OCI-LY1 (cell line): ENCODE measurements at regions not wholly inside any gene's neighbourhood (a gene's known extent, or its start where the extent isn't known, plus 50 kb on each side); places are given as distances from the start of the nearest gene placed in this dataset.

Experiments used
- H2AFZ ChIP-seq: fragments of 200-600 bp; sonication (generic), shearing (Covaris generic); 2 replicates; pipeline ENCODE4 v1.6.0; 2014; ENCODE audit warnings: antibody characterized with exemption, mild to moderate bottlenecking, low read length
- H3F3A ChIP-seq: fragments of 200-600 bp; sonication (generic), shearing (Covaris generic); 2 replicates; pipeline ENCODE4 v1.6.0; 2014; ENCODE audit warnings: mild to moderate bottlenecking, antibody characterized with exemption, low read length, moderate library complexity; ENCODE audit not compliant: insufficient read depth
- H3K27ac ChIP-seq: fragments of 200-600 bp; sonication (generic); 2 replicates; pipeline ENCODE4 v1.5.1; 2014; ENCODE audit warnings: low read length, mixed run types, mild to moderate bottlenecking, low read depth; ENCODE audit not compliant: poor library complexity, severe bottlenecking
- H3K27me3 ChIP-seq: fragments of 200-600 bp; sonication (generic); 2 replicates; pipeline ENCODE4 v1.6.0; 2014; ENCODE audit warnings: antibody characterized with exemption, mild to moderate bottlenecking, low read length, moderate library complexity; ENCODE audit not compliant: insufficient read depth
- H3K36me3 ChIP-seq: fragments of 200-600 bp; sonication (generic); 2 replicates; pipeline ENCODE4 v1.6.1; 2014; ENCODE audit warnings: mild to moderate bottlenecking, antibody characterized with exemption, low read length, moderate library complexity, mixed read lengths; ENCODE audit not compliant: insufficient read depth
- H3K4me1 ChIP-seq: fragments of 200-600 bp; sonication (generic); 2 replicates; pipeline ENCODE4 v1.5.1; 2014; ENCODE audit warnings: mild to moderate bottlenecking, low read length, moderate library complexity; ENCODE audit not compliant: insufficient read depth, severe bottlenecking
- H3K4me2 ChIP-seq: fragments of 200-600 bp; sonication (generic), shearing (Covaris generic); 2 replicates; pipeline ENCODE4 v1.6.1; 2014; ENCODE audit warnings: low read length
- H3K4me3 ChIP-seq: fragments of 200-600 bp; sonication (generic); 2 replicates; pipeline ENCODE4 v1.5.1; 2014; ENCODE audit warnings: low read length, low read depth, mild to moderate bottlenecking, mixed read lengths; ENCODE audit not compliant: poor library complexity, severe bottlenecking
- H3K79me2 ChIP-seq: fragments of 200-600 bp; shearing (Covaris generic); 2 replicates; pipeline ENCODE4 v1.6.1; 2016; ENCODE audit warnings: mixed run types, low read length, mixed read lengths; ENCODE audit not compliant: insufficient read depth
- H3K9ac ChIP-seq: fragments of 200-600 bp; sonication (generic), shearing (Covaris generic); 2 replicates; pipeline ENCODE4 v1.6.1; 2014; ENCODE audit warnings: mild to moderate bottlenecking, low read length, mixed read lengths
- H3K9me2 ChIP-seq: fragments of 200-600 bp; sonication (generic), shearing (Covaris generic); 2 replicates; pipeline ENCODE4 v1.6.1; 2014; ENCODE audit warnings: low read depth, mild to moderate bottlenecking, low read length, mixed read lengths
- H3K9me3 ChIP-seq: fragments of 200-600 bp; shearing (Covaris generic); 2 replicates; pipeline ENCODE4 v1.6.1; 2014; ENCODE audit warnings: low read length, mixed read lengths
- H4K20me1 ChIP-seq: fragments of 200-600 bp; sonication (generic), shearing (Covaris generic); 2 replicates; pipeline ENCODE4 v1.6.0; 2016; ENCODE audit warnings: mild to moderate bottlenecking, low read length; ENCODE audit not compliant: insufficient read depth
- EZH2 ChIP-seq: fragments of 200-600 bp; sonication (generic), shearing (Covaris generic); IDR thresholded peaks from 2 replicates; pipeline ENCODE4 v1.8.0; 2017; ENCODE audit warnings: borderline replicate concordance, mixed run types, mild to moderate bottlenecking, antibody characterized with exemption, low read length, moderate library complexity, mixed read lengths
- TF ChIP-seq, protein P1 (sequence below): fragments of 200-600 bp; sonication (generic), shearing (Covaris generic); IDR thresholded peaks from 2 replicates; pipeline ENCODE4 v1.5.1; 2017; ENCODE audit warnings: mild to moderate bottlenecking, antibody characterized with exemption, low read length, moderate library complexity, mixed read lengths

DNA sequence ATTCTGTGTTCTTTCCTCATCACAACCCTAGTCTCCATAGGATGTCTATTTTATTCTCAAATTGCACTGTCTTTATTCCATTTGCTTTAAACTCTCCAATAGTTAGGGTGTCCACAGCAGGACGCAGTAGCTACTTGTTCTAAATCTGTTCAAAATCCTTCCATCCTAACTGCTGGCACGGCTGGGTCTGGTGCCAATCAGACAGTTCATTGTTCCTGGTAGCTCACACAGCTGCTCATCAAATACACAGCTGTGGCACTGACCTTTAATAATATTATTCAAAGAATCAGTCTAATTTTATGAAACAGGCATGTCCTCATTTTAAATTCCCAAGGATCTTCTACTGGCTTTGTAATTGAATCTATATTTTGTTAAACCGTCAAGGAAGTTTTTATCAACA lies 59.7 kb upstream of the TMEFF2 start:
- Histone ChIP-seq H3F3A (no peaks in the 10 kb centered on the region), H3K9me2 (no peaks in the 10 kb centered on the region), H2AFZ (no peak overlapping the region), H3K4me2 (no peak overlapping the region), H4K20me1 (no peaks in the 10 kb centered on the region), H3K9me3 (no peaks in the 10 kb centered on the region), H3K9ac (no peak overlapping the region), H3K4me1 (no peaks in the 10 kb centered on the region), H3K27ac (no peak overlapping the region), H3K36me3 (no peaks in the 10 kb centered on the region), H3K79me2 (no peaks in the 10 kb centered on the region), H3K27me3 (no peaks in the 10 kb centered on the region), H3K4me3 (no peak overlapping the region)
- TF ChIP-seq EZH2, result no peak
- TF ChIP-seq, protein P1, sequence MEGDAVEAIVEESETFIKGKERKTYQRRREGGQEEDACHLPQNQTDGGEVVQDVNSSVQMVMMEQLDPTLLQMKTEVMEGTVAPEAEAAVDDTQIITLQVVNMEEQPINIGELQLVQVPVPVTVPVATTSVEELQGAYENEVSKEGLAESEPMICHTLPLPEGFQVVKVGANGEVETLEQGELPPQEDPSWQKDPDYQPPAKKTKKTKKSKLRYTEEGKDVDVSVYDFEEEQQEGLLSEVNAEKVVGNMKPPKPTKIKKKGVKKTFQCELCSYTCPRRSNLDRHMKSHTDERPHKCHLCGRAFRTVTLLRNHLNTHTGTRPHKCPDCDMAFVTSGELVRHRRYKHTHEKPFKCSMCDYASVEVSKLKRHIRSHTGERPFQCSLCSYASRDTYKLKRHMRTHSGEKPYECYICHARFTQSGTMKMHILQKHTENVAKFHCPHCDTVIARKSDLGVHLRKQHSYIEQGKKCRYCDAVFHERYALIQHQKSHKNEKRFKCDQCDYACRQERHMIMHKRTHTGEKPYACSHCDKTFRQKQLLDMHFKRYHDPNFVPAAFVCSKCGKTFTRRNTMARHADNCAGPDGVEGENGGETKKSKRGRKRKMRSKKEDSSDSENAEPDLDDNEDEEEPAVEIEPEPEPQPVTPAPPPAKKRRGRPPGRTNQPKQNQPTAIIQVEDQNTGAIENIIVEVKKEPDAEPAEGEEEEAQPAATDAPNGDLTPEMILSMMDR, result no peak

DNA sequence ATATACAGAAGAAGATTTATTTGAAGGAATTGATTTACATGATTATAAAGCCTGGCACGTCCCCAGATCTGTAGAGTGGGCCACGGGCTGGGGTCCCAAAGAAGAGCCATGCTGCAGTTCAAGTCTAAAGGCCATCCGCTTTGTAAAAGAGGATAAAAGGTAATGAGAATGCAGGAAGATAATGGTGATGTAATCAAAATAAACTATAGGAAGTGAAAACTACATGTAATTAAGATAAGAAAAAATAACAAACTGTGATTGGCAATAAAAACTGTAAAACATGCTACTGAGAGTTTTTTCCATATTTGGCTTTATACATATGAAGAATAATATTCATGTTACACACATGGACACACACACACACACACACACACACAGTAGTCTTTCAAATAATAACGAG lies 59.0 kb upstream of the TMEFF2 start:
- Histone ChIP-seq H2AFZ (no peak overlapping the region), H3F3A (no peaks in the 10 kb centered on the region), H3K27me3 (no peaks in the 10 kb centered on the region), H3K4me2 (no peak overlapping the region), H3K4me3 (no peak overlapping the region), H3K27ac (no peak overlapping the region), H3K9ac (no peak overlapping the region), H3K36me3 (no peaks in the 10 kb centered on the region), H3K9me3 (no peaks in the 10 kb centered on the region), H3K4me1 (no peaks in the 10 kb centered on the region), H3K79me2 (no peaks in the 10 kb centered on the region), H4K20me1 (no peaks in the 10 kb centered on the region), H3K9me2 (no peaks in the 10 kb centered on the region)
- TF ChIP-seq, protein P1, result no peak
- no peak for TF ChIP-seq EZH2

DNA sequence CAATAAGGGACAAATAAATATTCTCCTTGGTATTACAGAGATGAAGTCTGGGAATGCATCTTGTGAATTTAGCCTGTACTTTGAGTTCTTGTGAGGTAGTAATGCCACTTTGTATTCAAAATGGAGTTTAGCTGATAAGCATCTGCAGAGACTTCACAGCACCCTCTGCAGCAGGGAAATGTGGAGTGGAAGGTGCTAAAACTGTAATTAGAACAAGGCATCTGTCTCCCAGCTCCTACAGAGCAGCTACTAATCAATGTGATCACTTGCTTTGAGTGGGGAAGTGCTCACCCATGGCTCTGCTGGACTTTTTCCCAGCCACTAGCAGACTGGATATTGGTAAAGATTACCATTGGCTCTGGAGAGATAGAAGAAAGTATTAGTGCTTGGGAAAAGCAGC lies 56.2 kb upstream of the TMEFF2 start:
- no peaks in the 10 kb centered on the region for H3K9me3 ChIP-seq
- H3K27ac ChIP-seq, result no peak overlapping the region
- H3K9ac ChIP-seq, result no peak overlapping the region
- no peaks in the 10 kb centered on the region for H3K4me1 ChIP-seq
- no peaks in the 10 kb centered on the region for H3F3A ChIP-seq
- H2AFZ ChIP-seq, result no peak overlapping the region
- no peaks in the 10 kb centered on the region for H3K9me2 ChIP-seq
- H3K36me3 ChIP-seq, result no peaks in the 10 kb centered on the region
- no peaks in the 10 kb centered on the region for H3K79me2 ChIP-seq
- TF ChIP-seq, protein P1, result no peak
- no peak for TF ChIP-seq EZH2
- H3K27me3 ChIP-seq, result no peaks in the 10 kb centered on the region
- no peaks in the 10 kb centered on the region for H4K20me1 ChIP-seq
- H3K4me3 ChIP-seq, result no peak overlapping the region
- no peak overlapping the region for H3K4me2 ChIP-seq
